Esophagus (tissue), 2 donors: ENCODE measurements at regions not wholly inside any gene's neighbourhood (a gene's known extent, or its start where the extent isn't known, plus 50 kb on each side); places are given as distances from the start of the nearest gene placed in this dataset.

ENCODE experiments used
- H3K27ac ChIP-seq, 2 donors: one replicate each; pipeline ENCODE4 v1.5.1; 2013; ENCODE audit warnings: low read depth in 2 of 2, mild to moderate bottlenecking in 2 of 2, inconsistent platforms in 1 of 2, low read length in 1 of 2, moderate library complexity in 1 of 2
- H3K27me3 ChIP-seq, 2 donors: one replicate each; pipeline ENCODE4 v1.6.1; 2013; ENCODE audit warnings: low read length in 2 of 2, control low read depth in 1 of 2, mild to moderate bottlenecking in 1 of 2; ENCODE audit not compliant: insufficient read depth in 2 of 2, control insufficient read depth in 1 of 2
- H3K36me3 ChIP-seq, 2 donors: one replicate each; pipeline ENCODE4 v1.6.1; 2013; ENCODE audit warnings: low read length in 1 of 2; ENCODE audit not compliant: control insufficient read depth in 2 of 2, insufficient read depth in 2 of 2
- H3K4me1 ChIP-seq, 2 donors: one replicate each; pipeline ENCODE4 v1.6.1; 2013; ENCODE audit warnings: low read length in 1 of 2; ENCODE audit not compliant: control insufficient read depth in 2 of 2, insufficient read depth in 2 of 2
- H3K4me3 ChIP-seq, 2 donors: one replicate each; pipeline ENCODE4 v1.5.1; 2013; ENCODE audit warnings: low read length in 2 of 2, mild to moderate bottlenecking in 2 of 2, low read depth in 1 of 2, moderate library complexity in 1 of 2
- H3K9me3 ChIP-seq, 2 donors: one replicate each; pipeline ENCODE4 v1.6.1; 2013; ENCODE audit warnings: mild to moderate bottlenecking in 2 of 2, low read depth in 1 of 2, low read length in 1 of 2, moderate library complexity in 1 of 2; ENCODE audit not compliant: control insufficient read depth in 2 of 2, insufficient read depth in 1 of 2
- WGBS, 2 donors: extraction: QIAGEN DNeasy Blood & Tissue Kit; methylation state at CpG; one replicate each; pipeline ENCODE4 v1.1.7; 2013; 5-methylcytosine and 5-hydroxymethylcytosine counted together
- donor health status: healthy with polysubstance abuse.
- donor health status: Bipolar disorder and iron deficiency.

DNA sequence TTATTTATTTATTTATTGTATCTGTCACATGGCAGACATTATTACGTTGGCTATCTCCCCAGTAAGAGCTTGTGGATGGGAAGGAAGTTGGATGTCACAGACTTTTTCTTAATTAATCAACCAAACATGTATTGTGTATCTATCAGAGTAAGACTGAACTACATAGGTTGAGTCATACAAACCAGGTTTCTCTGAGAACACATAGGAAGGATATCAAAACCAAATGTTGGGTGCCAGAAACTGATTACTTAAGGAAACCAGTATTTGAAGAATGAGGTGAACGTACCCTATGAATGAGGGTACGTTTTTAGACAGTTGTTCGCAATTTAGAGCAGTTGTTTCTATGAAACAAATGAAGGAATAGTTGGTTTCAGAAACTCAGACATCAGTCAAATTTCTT is 136.4 kb downstream of the SLC17A6 start:
- no peak overlapping the region for H3K27ac ChIP-seq
- H3K27me3 ChIP-seq: no peaks in the 10 kb centered on the region
- H3K36me3 ChIP-seq: no peaks in the 10 kb centered on the region
- no peaks in the 10 kb centered on the region for H3K4me1 ChIP-seq
- 70 to 78% methylated on average over 4 of the region's 4 CpGs for WGBS, 2 donors
- no peak overlapping the region for H3K4me3 ChIP-seq
- H3K9me3 ChIP-seq: no peaks in the 10 kb centered on the region

DNA sequence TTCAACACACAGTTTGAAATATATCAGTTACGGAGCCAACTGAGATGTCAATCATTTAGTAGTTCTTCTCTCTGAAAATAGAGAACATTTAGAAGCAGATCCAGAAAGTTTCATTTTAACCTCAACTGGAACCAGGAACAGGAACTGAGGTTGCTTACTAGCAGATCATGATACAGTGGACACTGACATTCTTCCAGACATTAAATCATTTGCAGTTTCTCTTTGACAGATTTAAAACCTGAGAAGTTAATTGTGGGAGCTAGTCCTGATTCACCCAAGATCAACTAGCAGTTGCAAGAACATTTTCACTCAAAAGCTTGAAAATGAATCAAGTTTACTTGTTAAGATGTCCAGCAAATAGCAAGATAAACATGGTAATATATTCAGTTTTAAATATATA is 135.4 kb downstream of the SLC17A6 start:
- H3K9me3 ChIP-seq: no peaks in the 10 kb centered on the region
- H3K4me3 ChIP-seq: no peak overlapping the region
- H3K27ac ChIP-seq: no peak overlapping the region
- no peaks in the 10 kb centered on the region for H3K4me1 ChIP-seq
- WGBS, 2 donors: 79 to 93% methylated on average over 1 of the region's 1 CpG
- H3K36me3 ChIP-seq: no peaks in the 10 kb centered on the region
- H3K27me3 ChIP-seq: no peaks in the 10 kb centered on the region

DNA sequence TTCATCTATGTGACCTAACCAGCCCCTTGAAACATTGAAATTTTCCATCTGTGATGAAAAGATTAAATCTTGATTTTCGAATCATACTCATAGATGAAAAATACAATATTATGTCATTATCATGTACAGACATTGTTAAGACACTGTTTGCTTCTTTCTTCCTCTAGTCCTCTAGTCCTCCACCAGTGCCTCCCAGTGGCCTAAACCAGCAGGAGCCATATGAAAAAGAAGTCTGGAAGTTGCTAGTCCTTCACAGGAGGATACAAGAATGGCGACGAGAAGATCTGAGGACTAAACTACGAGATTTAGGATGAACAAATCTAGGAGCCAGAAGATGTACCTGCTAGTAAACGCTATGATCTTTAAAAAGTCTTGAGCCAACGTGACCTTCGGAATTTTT is 134.1 kb downstream of the SLC17A6 start:
- Histone ChIP-seq H3K9me3 (no peaks in the 10 kb centered on the region), H3K4me1 (no peaks in the 10 kb centered on the region), H3K4me3 (no peak overlapping the region), H3K27me3 (no peaks in the 10 kb centered on the region), H3K36me3 (no peaks in the 10 kb centered on the region), H3K27ac (no peak overlapping the region)
- WGBS, 2 donors: 82 to 83% methylated on average over 7 of the region's 7 CpGs

DNA sequence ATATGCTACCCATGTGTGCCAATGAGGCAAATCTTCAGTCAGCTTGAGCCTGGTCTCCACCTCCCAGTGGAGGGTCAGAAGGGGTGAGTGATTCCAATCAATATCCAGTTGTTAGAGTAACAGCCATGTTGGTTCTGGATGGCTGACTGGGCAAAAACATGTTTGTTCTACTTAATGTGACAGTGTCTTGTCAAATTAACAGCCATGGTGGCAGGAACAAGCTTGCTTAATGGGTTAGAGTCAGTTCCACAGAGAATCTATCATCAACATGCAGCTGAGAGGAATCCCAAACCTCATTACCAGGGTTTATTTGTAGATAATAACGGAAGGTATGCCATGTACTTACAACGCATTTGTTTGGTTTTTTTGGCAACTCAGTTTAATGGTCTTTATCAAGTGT is 133.2 kb downstream of the SLC17A6 start:
- Histone ChIP-seq H3K4me1 (no peaks in the 10 kb centered on the region), H3K27me3 (no peaks in the 10 kb centered on the region), H3K9me3 (no peaks in the 10 kb centered on the region), H3K27ac (no peak overlapping the region), H3K4me3 (no peak overlapping the region), H3K36me3 (no peaks in the 10 kb centered on the region)
- WGBS, 2 donors: 57 to 62% methylated on average over 2 of the region's 2 CpGs

DNA sequence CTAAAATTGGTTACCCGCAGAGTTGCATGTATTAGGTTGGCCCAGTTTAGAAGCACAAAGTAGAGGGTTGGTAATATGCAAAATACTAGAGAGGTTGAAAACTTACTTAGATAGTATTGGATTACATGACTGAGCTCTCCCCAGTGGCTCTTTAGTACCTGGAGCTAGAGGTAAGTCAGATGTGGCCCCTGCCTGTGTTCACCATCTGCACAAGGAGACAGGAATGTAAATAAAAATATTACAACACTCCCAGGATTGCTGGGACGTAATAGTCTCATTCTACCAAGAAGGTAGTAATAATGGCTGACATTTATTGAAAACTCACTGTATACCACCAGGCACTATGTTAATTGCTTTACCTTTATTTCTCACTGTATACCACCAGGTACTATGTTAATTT is 129.6 kb downstream of the SLC17A6 start:
- 86 to 88% methylated on average over 2 of the region's 2 CpGs for WGBS, 2 donors
- Histone ChIP-seq H3K4me3 (no peak overlapping the region), H3K27me3 (no peaks in the 10 kb centered on the region), H3K9me3 (no peaks in the 10 kb centered on the region), H3K36me3 (no peaks in the 10 kb centered on the region), H3K4me1 (no peaks in the 10 kb centered on the region), H3K27ac (no peak overlapping the region)

DNA sequence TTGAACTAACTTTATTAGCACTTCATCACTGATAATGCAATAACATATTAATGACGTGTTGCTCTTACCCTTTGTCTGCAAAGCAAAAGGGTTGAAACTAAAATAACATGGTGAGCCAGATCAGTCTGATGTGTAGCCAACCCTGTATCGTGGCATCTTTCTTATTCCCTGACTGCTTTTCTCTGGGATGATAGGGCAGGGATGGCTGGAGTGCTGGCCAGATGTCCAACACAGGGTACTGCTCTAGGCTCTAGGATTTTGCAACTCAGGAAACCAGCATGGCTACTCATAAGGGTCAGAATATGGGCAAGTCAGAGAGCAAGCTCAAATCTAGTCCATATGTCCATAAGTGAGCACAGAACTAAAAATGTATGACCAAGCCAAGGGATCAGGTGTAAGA is 129.1 kb downstream of the SLC17A6 start:
- H3K4me3 ChIP-seq: no peak overlapping the region
- no peaks in the 10 kb centered on the region for H3K27me3 ChIP-seq
- no peaks in the 10 kb centered on the region for H3K4me1 ChIP-seq
- no peaks in the 10 kb centered on the region for H3K36me3 ChIP-seq
- H3K27ac ChIP-seq: no peak overlapping the region
- no peaks in the 10 kb centered on the region for H3K9me3 ChIP-seq
- 67 to 76% methylated on average over 2 of the region's 2 CpGs for WGBS, 2 donors

DNA sequence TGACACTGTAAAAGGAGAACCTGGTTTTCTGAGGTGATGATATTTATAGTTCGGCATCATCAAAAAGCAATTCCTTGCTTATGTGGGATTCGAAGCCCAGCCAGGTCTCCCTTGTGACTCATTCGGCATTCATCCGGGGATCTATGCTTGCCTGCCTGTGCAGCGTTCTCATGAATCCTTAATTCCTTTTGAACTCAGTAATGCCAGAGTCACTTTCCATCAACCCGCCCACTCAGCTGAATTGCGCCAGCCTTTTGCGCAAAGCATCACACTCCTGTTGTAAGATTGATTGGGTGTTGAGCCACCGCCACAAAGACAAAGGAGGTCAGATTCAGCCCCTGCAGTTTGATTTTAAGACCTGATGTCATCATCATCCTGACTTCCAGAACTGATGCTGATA is 128.6 kb downstream of the SLC17A6 start:
- Histone ChIP-seq H3K4me3 (no peak overlapping the region), H3K36me3 (no peaks in the 10 kb centered on the region), H3K4me1 (no peaks in the 10 kb centered on the region), H3K27me3 (no peaks in the 10 kb centered on the region), H3K27ac (no peak overlapping the region), H3K9me3 (no peaks in the 10 kb centered on the region)
- WGBS, 2 donors: 62 to 75% methylated on average over 9 of the region's 9 CpGs

DNA sequence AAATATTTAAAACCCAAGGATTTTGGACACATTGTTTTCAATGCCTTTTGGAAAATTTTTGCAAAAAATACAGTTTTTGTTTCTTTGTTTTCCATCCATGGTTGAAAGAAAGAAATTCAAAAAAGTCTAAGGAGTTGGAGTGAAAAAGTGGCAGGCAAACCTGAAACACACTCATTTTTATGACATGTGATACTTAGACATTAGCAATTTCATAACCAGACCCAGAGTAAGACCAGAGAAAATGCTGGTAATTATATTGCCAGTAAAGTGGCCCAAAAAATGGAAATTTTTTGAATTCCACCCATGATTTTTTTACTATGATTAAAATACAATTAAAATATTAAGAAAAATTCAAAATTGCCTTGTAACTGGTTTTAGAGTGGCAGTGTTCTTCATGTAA is 128.2 kb downstream of the SLC17A6 start:
- no peak overlapping the region for H3K4me3 ChIP-seq
- H3K27ac ChIP-seq: no peak overlapping the region
- H3K27me3 ChIP-seq: no peaks in the 10 kb centered on the region
- H3K9me3 ChIP-seq: no peaks in the 10 kb centered on the region
- no peaks in the 10 kb centered on the region for H3K4me1 ChIP-seq
- H3K36me3 ChIP-seq: no peaks in the 10 kb centered on the region

DNA sequence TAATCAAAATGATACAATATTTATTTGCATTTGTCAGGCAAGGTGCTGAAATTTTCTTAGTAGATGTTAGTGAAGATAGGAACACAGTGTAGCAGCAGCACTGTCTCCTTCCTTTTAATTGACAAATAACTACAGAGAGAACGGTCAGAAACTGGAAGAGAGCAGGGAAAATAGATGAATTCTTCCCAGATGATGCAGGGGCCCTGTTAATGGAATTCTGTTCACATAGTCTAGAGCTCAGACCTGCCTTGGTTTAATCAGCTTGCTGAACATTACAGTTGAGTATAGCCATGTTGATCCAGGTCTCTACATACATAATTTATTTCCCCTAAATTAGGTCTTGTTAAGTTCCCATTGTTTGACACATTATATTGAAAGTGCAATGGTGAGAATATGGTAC is 127.4 kb downstream of the SLC17A6 start:
- Histone ChIP-seq H3K27ac (no peak overlapping the region), H3K27me3 (no peaks in the 10 kb centered on the region), H3K4me1 (no peaks in the 10 kb centered on the region), H3K36me3 (no peaks in the 10 kb centered on the region), H3K4me3 (no peak overlapping the region), H3K9me3 (no peaks in the 10 kb centered on the region)
- 27 to 40% methylated on average over 1 of the region's 1 CpG for WGBS, 2 donors

DNA sequence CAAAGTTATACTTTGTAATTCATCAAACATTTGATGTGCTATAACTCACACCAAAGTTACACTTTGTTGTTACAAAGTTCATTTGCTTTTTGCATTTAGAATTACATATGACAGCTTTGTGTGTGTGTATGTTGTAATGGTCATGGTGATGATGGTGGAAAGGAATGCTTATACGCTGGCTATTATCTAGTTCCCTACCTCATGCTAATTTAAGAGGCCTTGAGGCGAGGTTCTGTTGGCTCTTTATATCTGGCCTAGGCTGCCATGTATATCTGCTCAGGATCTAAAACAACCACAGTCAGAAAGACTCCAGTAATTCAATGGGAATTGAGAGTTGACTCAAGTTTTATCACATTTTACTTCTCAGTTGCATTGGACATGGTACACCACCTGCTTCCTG is 123.4 kb downstream of the SLC17A6 start:
- no peak overlapping the region for H3K27ac ChIP-seq
- no peak overlapping the region for H3K4me3 ChIP-seq

More for the DNA sequence above, 123.4 kb downstream of the SLC17A6 start:
- 69 to 86% methylated on average over 2 of the region's 2 CpGs for WGBS, 2 donors
- peaks cover 0 to 2% of the 10 kb centered on the region in 2 donors for H3K4me1 ChIP-seq
- H3K36me3 ChIP-seq: no peaks in the 10 kb centered on the region
- no peaks in the 10 kb centered on the region for H3K27me3 ChIP-seq
- H3K9me3 ChIP-seq: no peaks in the 10 kb centered on the region
